ENCODE measurements at regions not wholly inside any gene's neighbourhood (a gene's known extent, or its start where the extent isn't known, plus 50 kb on each side); places are given as distances from the start of the nearest gene placed in this dataset.

DNA sequence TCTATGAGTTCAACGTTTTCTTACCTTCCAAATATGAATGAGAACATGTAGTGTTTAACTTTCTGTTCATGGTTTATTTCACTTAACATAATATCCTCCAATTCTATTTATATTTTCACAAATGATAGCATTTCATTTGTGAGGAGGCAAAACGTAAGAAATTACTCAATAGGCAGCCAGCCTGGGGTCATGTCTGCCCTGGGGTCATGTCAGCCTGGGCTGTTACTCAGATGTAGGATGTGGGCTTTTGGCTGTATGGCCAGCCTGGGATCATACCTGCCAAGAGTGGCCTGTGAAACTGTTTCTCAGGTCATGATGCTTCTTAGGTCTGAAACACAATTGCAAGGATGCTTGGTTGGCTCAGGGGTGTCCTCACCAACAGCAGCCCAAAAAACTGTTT is 187.0 kb downstream of the FBXO8 start:
- H3K27ac ChIP-seq (replicated peaks): no peak overlapping the region
- no peak for TF ChIP-seq POLR2AphosphoS5 (IDR thresholded peaks at IDR 0.05; ENCODE audit: low read depth)
- TF ChIP-seq SPI1 (IDR thresholded peaks at IDR 0.05; ENCODE audit: borderline replicate concordance, low read depth): no peak
- no peak for TF ChIP-seq GABPA (IDR thresholded peaks at IDR 0.05; ENCODE audit: low read depth)
- TF ChIP-seq REST (IDR thresholded peaks at IDR 0.05; ENCODE audit: insufficient replicate concordance, low read depth): no peak
- TF ChIP-seq, protein P1, sequence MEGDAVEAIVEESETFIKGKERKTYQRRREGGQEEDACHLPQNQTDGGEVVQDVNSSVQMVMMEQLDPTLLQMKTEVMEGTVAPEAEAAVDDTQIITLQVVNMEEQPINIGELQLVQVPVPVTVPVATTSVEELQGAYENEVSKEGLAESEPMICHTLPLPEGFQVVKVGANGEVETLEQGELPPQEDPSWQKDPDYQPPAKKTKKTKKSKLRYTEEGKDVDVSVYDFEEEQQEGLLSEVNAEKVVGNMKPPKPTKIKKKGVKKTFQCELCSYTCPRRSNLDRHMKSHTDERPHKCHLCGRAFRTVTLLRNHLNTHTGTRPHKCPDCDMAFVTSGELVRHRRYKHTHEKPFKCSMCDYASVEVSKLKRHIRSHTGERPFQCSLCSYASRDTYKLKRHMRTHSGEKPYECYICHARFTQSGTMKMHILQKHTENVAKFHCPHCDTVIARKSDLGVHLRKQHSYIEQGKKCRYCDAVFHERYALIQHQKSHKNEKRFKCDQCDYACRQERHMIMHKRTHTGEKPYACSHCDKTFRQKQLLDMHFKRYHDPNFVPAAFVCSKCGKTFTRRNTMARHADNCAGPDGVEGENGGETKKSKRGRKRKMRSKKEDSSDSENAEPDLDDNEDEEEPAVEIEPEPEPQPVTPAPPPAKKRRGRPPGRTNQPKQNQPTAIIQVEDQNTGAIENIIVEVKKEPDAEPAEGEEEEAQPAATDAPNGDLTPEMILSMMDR (IDR thresholded peaks at IDR 0.05; ENCODE audit: insufficient read depth, low read length): no peak
- no peaks in the 10 kb centered on the region for H3K27me3 ChIP-seq (ENCODE audit: insufficient read depth, poor library complexity, severe bottlenecking)
- H3K4me3 ChIP-seq (replicated peaks; ENCODE audit: insufficient read depth, low read length): no peak overlapping the region
- DNase-seq (ENCODE audit: low read depth in 1 of 2, low spot score in 1 of 2): no peak

DNA sequence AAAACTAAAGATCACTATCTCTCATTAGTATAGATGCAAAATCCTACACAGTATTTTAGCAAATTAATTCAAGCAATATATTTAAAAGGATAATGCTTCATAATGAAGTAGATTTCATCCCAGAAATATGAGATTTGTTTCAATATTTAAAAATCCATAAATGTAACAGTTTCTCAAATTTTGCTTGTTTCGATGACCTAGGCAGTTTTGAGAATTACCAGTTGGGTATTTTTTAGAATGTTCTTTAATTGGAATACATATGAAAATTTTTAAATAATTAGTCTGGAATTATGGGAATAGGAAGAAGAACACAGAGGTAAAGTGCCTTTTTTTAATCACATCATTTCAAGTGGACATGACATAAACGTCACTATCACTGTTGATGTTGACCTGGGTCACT is 192.3 kb downstream of the FBXO8 start:
- DNase-seq (ENCODE audit: low read depth in 1 of 2, low spot score in 1 of 2): no peak
- Histone ChIP-seq H3K27me3 (ENCODE audit: insufficient read depth, poor library complexity, severe bottlenecking) (no peaks in the 10 kb centered on the region), H3K27ac (replicated peaks) (no peak overlapping the region), H3K4me3 (replicated peaks; ENCODE audit: insufficient read depth, low read length) (no peak overlapping the region)
- TF ChIP-seq, protein P1 (IDR thresholded peaks at IDR 0.05; ENCODE audit: insufficient read depth, low read length): no peak
- TF ChIP-seq SPI1 (IDR thresholded peaks at IDR 0.05; ENCODE audit: borderline replicate concordance, low read depth) (no peak), GABPA (IDR thresholded peaks at IDR 0.05; ENCODE audit: low read depth) (no peak), POLR2AphosphoS5 (IDR thresholded peaks at IDR 0.05; ENCODE audit: low read depth) (no peak), REST (IDR thresholded peaks at IDR 0.05; ENCODE audit: insufficient replicate concordance, low read depth) (no peak)

- no peak overlapping the region for H3K27ac ChIP-seq (replicated peaks)
- TF ChIP-seq GABPA (IDR thresholded peaks at IDR 0.05; ENCODE audit: low read depth) (no peak), POLR2AphosphoS5 (IDR thresholded peaks at IDR 0.05; ENCODE audit: low read depth) (no peak), REST (IDR thresholded peaks at IDR 0.05; ENCODE audit: insufficient replicate concordance, low read depth) (no peak), SPI1 (IDR thresholded peaks at IDR 0.05; ENCODE audit: borderline replicate concordance, low read depth) (no peak)
- TF ChIP-seq, protein P1 (IDR thresholded peaks at IDR 0.05; ENCODE audit: insufficient read depth, low read length): no peak
- DNase-seq (ENCODE audit: low read depth in 1 of 2, low spot score in 1 of 2): no peak
- H3K27me3 ChIP-seq (ENCODE audit: insufficient read depth, poor library complexity, severe bottlenecking): no peaks in the 10 kb centered on the region
- H3K4me3 ChIP-seq (replicated peaks; ENCODE audit: insufficient read depth, low read length): no peak overlapping the region
Observed at GRCh38 chr4:174089711-174090110, 193.8 kb downstream of the FBXO8 start.

Data from HL-60 (cell line).